Ammon's horn (tissue), 1 donor: ENCODE measurements at regions not wholly inside any gene's neighbourhood (a gene's known extent, or its start where the extent isn't known, plus 50 kb on each side); places are given as distances from the start of the nearest gene placed in this dataset.
A peak's percentile ranks its signal among the peaks of the same experiment; 100 is the strongest.
"Not testable (repeated sequence)": the region's sequence is repeated elsewhere in the genome, so short reads cannot be mapped to it uniquely, and the experiment has no call there.

Experiments
- DNase-seq: peaks from one replicate; pipeline ENCODE4 v3.0.0-alpha.2; 2016; ENCODE audit warnings: low spot score

GRCh38 chr11:90428836-90429235 lies 206.0 kb upstream of the CHORDC1 start:
- no peak for DNase-seq

- DNase-seq = no peak
Measured at GRCh38 chr11:90426442-90426841, 203.6 kb upstream of the CHORDC1 start.

GRCh38 chr11:90423378-90423777 lies 200.5 kb upstream of the CHORDC1 start:
- peak; percentile 10 for DNase-seq

GRCh38 chr11:90422787-90423186 lies 199.9 kb upstream of the CHORDC1 start:
- not testable (repeated sequence) for DNase-seq

- DNase-seq = no peak
Measured at GRCh38 chr11:90414221-90414620, 191.4 kb upstream of the CHORDC1 start.

- no peak for DNase-seq
Measured at GRCh38 chr11:90407350-90407749, 184.5 kb upstream of the CHORDC1 start.

- no peak for DNase-seq
Measured at GRCh38 chr11:90392692-90393091, 169.8 kb upstream of the CHORDC1 start.

- no peak for DNase-seq
Measured at GRCh38 chr11:90391756-90392155, 168.9 kb upstream of the CHORDC1 start.

GRCh38 chr11:90380206-90380605 lies 157.4 kb upstream of the CHORDC1 start:
- no peak for DNase-seq

GRCh38 chr11:90373971-90374370 lies 151.1 kb upstream of the CHORDC1 start:
- no peak for DNase-seq

GRCh38 chr11:90364527-90364926 lies 141.7 kb upstream of the CHORDC1 start:
- DNase-seq = no peak

GRCh38 chr11:90363739-90364138 lies 140.9 kb upstream of the CHORDC1 start:
- DNase-seq = no peak

- no peak for DNase-seq
Measured at GRCh38 chr11:90355200-90355599, 132.4 kb upstream of the CHORDC1 start.

GRCh38 chr11:90349731-90350130 lies 126.9 kb upstream of the CHORDC1 start:
- no peak for DNase-seq

- no peak for DNase-seq
Measured at GRCh38 chr11:90344546-90344945, 121.7 kb upstream of the CHORDC1 start.

GRCh38 chr11:90343673-90344072 lies 120.8 kb upstream of the CHORDC1 start:
- DNase-seq = no peak

- no peak for DNase-seq
Measured at GRCh38 chr11:90341986-90342385, 119.1 kb upstream of the CHORDC1 start.

GRCh38 chr11:90332415-90332814 lies 109.6 kb upstream of the CHORDC1 start:
- DNase-seq = no peak

- no peak for DNase-seq
Measured at GRCh38 chr11:90330632-90331031, 107.8 kb upstream of the CHORDC1 start.

GRCh38 chr11:90329043-90329442 lies 106.2 kb upstream of the CHORDC1 start:
- DNase-seq = no peak

GRCh38 chr11:90326647-90327046 lies 103.8 kb upstream of the CHORDC1 start:
- no peak for DNase-seq

GRCh38 chr11:90323289-90323688 lies 100.4 kb upstream of the CHORDC1 start:
- no peak for DNase-seq

- no peak for DNase-seq
Measured at GRCh38 chr11:90321018-90321417, 98.2 kb upstream of the CHORDC1 start.

GRCh38 chr11:90318651-90319050 lies 95.8 kb upstream of the CHORDC1 start:
- DNase-seq = no peak

GRCh38 chr11:90310210-90310609 lies 87.4 kb upstream of the CHORDC1 start:
- DNase-seq = no peak
